ENCODE measurements at regions not wholly inside any gene's neighbourhood (a gene's known extent, or its start where the extent isn't known, plus 50 kb on each side); places are given as distances from the start of the nearest gene placed in this dataset.

DNA sequence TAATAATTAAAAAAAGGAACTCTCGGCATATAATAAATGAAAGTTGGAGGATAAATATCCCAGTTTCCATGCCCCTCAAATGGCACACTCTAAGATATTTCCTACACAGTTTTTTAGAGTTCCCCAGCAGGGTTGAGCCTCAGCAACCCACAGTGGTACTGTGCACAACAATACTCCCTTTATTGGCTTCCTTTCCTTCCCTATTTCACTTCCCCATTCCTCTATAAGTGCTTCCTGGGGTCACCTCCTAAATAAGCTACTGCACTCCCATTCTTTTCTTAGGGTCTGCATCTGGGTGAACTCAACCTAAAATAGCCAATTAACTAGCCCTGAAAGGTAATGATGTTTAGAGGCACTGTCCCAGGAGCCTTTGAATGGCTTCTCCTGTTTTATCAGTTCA lies 76.4 kb upstream of the NHS start:
- TF ChIP-seq NFIC (IDR thresholded peaks at IDR 0.05) (no peak), EP300 (IDR thresholded peaks at IDR 0.05; ENCODE audit: borderline replicate concordance) (no peak), FOXM1 (IDR thresholded peaks at IDR 0.05; ENCODE audit: borderline replicate concordance, low read depth) (no peak), CEBPB (IDR thresholded peaks at IDR 0.05) (no peak), CREB1 (IDR thresholded peaks at IDR 0.05; ENCODE audit: low read depth) (no peak), ZBTB7A (IDR thresholded peaks at IDR 0.05; ENCODE audit: low read depth) (no peak), TCF12 (IDR thresholded peaks at IDR 0.05; ENCODE audit: low read depth) (no peak), RAD21 (IDR thresholded peaks at IDR 0.05; ENCODE audit: low read depth) (no peak), EGR1 (IDR thresholded peaks at IDR 0.05) (no peak), TAF1 (IDR thresholded peaks at IDR 0.05; ENCODE audit: low read depth) (no peak), TEAD4 (IDR thresholded peaks at IDR 0.05) (no peak), YY1 (IDR thresholded peaks at IDR 0.05; ENCODE audit: low read depth) (no peak)
- TF ChIP-seq, protein P1, sequence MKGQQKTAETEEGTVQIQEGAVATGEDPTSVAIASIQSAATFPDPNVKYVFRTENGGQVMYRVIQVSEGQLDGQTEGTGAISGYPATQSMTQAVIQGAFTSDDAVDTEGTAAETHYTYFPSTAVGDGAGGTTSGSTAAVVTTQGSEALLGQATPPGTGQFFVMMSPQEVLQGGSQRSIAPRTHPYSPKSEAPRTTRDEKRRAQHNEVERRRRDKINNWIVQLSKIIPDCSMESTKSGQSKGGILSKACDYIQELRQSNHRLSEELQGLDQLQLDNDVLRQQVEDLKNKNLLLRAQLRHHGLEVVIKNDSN (IDR thresholded peaks at IDR 0.05), result no peak
- TF ChIP-seq, protein P2, sequence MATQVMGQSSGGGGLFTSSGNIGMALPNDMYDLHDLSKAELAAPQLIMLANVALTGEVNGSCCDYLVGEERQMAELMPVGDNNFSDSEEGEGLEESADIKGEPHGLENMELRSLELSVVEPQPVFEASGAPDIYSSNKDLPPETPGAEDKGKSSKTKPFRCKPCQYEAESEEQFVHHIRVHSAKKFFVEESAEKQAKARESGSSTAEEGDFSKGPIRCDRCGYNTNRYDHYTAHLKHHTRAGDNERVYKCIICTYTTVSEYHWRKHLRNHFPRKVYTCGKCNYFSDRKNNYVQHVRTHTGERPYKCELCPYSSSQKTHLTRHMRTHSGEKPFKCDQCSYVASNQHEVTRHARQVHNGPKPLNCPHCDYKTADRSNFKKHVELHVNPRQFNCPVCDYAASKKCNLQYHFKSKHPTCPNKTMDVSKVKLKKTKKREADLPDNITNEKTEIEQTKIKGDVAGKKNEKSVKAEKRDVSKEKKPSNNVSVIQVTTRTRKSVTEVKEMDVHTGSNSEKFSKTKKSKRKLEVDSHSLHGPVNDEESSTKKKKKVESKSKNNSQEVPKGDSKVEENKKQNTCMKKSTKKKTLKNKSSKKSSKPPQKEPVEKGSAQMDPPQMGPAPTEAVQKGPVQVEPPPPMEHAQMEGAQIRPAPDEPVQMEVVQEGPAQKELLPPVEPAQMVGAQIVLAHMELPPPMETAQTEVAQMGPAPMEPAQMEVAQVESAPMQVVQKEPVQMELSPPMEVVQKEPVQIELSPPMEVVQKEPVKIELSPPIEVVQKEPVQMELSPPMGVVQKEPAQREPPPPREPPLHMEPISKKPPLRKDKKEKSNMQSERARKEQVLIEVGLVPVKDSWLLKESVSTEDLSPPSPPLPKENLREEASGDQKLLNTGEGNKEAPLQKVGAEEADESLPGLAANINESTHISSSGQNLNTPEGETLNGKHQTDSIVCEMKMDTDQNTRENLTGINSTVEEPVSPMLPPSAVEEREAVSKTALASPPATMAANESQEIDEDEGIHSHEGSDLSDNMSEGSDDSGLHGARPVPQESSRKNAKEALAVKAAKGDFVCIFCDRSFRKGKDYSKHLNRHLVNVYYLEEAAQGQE (IDR thresholded peaks at IDR 0.05; ENCODE audit: low read depth), result no peak
- TF ChIP-seq, protein P3, sequence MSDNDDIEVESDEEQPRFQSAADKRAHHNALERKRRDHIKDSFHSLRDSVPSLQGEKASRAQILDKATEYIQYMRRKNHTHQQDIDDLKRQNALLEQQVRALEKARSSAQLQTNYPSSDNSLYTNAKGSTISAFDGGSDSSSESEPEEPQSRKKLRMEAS (IDR thresholded peaks at IDR 0.05), result no peak

DNA sequence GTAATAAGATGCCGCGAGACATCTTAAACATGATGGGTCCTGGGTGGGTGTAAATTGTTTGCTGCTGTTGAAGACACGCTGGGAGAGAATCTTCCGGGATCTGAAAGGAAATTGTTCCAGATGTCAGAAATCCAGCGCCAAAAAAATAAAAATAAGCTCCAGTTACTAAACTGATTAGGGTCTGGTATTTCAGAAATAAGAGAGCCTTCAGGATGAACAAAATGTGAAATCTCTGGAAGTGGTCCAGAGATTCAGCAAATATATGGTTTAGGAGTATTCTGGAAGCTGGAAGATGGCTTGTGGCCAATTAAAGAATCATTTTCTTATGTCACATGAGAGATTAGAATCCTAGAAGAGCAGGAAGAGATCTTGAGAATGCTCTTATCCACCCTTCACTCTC lies 75.8 kb upstream of the NHS start:
- no peak for TF ChIP-seq NFIC (IDR thresholded peaks at IDR 0.05)

DNA sequence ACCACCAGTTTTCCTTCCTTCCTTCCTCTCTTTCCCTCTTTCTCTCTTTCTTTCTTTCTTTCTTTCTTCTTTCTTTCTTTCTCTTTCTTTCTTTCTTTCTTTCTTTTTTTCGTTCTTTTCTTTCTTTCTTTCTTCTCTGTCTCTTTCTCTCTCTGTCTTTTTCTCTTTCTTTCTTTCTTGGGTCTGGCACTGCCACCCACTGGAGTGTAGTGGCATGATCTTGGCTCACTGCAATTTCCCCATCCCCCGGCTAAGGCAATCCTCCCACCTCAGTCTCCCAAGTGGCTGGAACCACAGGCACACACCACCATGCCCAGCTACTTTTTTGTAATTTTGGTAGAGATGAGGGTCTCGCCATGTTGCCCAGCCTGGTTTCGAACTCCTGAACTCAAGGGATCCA lies 51.6 kb upstream of the NHS start:
- no peak for TF ChIP-seq CEBPB (IDR thresholded peaks at IDR 0.05)
- TF ChIP-seq RAD21 (IDR thresholded peaks at IDR 0.05; ENCODE audit: low read depth), result peak; percentile 18; the same call in 1 of the 2 replicates
- no peak for TF ChIP-seq TEAD4 (IDR thresholded peaks at IDR 0.05)
